ENCODE measurements at regions not wholly inside any gene's neighbourhood (a gene's known extent, or its start where the extent isn't known, plus 50 kb on each side); places are given as distances from the start of the nearest gene placed in this dataset.
"Not testable (repeated sequence)": the region's sequence is repeated elsewhere in the genome, so short reads cannot be mapped to it uniquely, and the experiment has no call there.

DNA sequence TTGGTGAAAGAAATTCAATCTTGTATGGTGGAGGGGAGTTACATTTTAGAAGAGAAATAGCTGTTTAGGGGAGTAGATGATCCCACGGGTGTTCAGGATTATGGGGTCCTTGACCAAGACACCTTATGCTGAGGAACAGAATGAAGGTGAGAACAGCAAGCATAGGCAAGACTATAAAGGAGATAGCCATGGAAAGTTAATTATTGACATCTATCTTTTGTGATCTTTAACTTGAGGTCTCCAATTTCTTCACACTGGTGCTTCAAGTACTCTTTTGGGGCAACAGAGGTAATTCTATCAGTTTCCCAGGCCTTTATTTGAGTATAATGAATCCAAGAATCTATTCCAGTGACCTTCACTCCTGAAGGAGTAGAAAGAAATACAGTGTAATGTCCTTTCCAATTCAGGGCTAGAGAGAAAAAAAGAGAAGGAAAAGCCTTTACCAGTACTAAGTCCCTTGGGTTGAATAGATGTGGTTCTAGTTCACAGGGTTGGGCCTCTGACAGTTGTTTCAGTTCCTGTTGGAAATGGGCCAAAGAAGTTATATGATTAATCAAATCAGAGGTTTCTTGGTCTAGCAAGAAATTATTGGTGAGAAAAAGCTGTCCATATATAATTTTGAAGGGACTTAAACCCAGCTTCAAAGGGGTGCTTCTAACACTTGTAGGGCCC lies 2104.1 kb upstream of the ACO1 start:
- DNase-seq, result no peak

DNA sequence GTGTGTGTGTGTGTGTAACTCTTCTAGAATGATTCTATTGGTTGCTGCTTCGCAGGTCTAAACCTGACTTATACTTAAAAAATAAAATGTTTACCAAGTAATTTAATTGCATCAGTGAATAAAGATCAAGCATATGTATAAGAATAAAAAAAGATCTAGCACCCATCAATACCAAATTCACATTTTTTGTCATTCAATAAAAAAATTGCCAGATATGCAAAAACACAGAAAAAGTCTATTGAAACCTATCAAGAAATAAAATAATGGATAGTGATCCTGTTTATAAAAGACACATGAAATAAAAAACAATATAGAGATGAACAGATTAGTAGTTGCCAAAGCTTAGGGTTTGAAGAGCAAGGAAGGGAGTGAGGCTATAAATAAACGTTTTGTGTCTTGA lies 2095.0 kb upstream of the ACO1 start:
- no peak for DNase-seq

GRCh38 chr9:30292026-30292425 lies 2092.4 kb upstream of the ACO1 start:
- DNase-seq, result not testable (repeated sequence)

- no peak for DNase-seq
Observed at GRCh38 chr9:30293231-30293630, 2091.2 kb upstream of the ACO1 start.

GRCh38 chr9:30299126-30299780 lies 2085.2 kb upstream of the ACO1 start:
- no peak for DNase-seq

DNA sequence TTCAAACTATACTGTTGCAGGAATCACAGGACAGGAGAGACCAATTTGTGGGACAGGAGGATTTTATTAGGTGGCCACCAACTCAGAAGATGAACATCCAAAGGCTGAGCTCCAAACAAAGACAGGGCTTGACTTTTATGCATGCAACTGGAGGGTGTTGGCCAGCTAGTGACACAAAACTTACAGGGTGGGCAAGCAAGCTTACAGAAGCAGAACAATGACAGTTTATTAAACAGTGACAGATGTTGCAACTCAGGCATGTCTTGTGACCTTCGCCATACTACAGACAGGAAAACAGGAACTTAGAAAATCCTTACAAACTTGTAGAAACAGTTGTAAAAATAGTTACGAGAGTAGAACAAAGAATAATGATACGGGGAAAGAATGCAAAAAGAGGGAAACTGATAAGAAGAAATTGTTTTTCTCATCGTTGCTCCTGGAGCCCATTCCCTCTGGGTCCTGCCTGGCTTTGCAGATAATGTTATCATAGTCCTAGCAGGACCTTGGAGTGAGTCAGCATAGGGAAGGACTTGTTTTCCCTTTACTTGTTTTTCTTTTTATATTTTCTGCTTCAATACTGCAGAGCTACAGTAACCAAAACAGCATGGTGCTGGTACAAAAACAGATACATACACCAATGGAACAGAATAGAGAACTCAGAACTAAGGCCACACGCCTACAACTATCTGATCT lies 2083.0 kb upstream of the ACO1 start:
- no peak for DNase-seq

DNA sequence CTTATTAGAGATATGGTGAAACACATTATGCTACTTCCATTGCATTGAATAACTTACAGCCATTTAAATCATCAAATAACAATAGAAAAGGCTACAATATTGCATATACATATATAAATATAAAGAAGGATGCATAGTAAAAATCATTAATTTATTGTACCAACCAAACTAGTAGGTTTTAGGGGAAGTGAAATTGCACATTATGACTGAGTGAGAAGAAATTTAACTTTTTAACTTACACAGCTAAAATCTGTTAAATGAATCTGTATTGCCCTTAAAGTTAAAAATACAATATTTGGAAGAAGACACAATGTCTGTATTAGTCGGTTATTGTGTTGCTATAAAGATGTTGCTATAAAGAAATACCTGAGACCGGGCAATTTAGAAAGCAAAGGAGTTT lies 2073.7 kb upstream of the ACO1 start:
- no peak for DNase-seq

- no peak for DNase-seq
Observed at GRCh38 chr9:30329431-30329830, 2055.0 kb upstream of the ACO1 start.

DNA sequence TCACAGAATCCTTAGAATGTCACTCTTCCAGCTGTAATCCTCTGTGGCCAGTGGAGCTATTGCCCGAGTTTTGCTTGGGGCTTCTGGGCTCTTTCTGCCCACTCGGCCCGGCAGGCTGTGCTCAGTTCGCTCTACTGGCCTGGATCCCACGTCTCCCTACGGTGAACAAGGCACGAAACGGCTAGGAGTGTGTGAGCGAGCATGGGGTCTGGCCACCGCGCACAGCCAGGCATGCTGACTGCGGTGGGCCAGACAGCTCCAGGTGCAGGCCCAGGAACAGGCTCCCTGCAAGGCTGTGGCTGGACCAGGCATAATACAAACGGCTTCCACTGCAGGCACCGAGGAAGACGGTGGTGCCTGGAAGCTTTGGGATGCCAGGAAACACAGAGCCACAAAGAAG lies 2035.5 kb upstream of the ACO1 start:
- DNase-seq, result no peak

- DNase-seq, result no peak
Observed at GRCh38 chr9:30349526-30350513, 2034.6 kb upstream of the ACO1 start.

- DNase-seq, result no peak
Observed at GRCh38 chr9:30356221-30356620, 2028.2 kb upstream of the ACO1 start.

DNA sequence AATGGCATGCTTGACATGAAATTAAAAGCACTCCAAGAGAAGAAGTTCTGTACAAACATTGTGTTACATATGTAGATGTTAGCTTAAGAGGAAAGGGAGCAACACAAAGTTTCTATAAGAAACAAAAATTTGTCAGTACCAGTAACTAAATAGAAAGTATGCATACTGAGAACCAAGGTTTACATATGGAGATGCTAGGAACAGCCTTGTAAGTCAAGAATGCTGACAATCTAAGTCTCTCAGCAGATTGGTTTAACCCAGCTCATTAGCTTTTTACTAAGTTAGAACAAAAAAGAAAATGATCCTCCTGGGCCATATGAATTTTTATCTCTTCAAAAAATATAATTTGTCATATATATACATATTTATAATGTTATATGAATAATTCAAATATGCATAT lies 2022.1 kb upstream of the ACO1 start:
- no peak for DNase-seq

- not testable (repeated sequence) for DNase-seq
Observed at GRCh38 chr9:30366140-30366539, 2018.3 kb upstream of the ACO1 start.

GRCh38 chr9:30382271-30382670 lies 2002.2 kb upstream of the ACO1 start:
- no peak for DNase-seq

DNA sequence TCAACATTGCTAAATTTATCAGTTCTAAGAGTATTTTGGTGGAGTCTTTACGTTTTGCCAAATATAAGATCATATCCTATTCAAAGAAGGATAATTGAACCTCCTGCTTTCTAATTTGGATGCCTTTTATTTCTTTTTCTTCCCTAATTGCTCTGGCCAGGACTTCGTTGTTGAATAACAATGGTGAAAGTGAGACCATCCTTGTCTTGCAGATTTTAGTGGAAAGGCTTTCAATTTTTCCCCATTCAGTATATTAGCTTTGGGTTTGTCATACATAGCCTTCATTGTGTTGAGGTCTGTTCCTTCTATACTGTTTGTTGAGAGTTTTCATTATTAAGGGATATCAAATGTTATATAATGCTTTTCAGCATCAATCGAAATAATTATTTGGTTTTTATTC lies 1974.2 kb upstream of the ACO1 start:
- DNase-seq, result no peak

- DNase-seq, result no peak
Observed at GRCh38 chr9:30411571-30411970, 1972.9 kb upstream of the ACO1 start.

DNA sequence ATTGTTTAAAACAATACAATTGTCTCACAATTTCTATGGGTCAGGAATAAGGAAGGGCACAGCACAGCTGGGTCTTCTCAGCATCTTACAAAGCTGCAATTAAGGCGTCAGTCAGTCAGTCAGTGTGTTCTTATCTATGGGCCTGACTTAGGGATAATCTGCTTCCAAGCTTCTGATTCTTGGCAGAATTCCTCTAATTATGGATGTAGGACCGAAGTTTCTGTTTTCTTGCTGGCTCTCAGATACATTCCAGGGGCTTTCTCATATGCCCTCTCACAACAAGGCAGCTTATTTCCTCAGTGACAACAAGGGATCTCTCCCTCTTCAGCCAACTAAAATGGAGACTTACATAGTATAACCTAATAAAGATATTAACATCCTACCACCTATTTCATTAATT lies 1925.3 kb upstream of the ACO1 start:
- DNase-seq, result no peak

GRCh38 chr9:30476826-30477225 lies 1907.6 kb upstream of the ACO1 start:
- no peak for DNase-seq

DNA sequence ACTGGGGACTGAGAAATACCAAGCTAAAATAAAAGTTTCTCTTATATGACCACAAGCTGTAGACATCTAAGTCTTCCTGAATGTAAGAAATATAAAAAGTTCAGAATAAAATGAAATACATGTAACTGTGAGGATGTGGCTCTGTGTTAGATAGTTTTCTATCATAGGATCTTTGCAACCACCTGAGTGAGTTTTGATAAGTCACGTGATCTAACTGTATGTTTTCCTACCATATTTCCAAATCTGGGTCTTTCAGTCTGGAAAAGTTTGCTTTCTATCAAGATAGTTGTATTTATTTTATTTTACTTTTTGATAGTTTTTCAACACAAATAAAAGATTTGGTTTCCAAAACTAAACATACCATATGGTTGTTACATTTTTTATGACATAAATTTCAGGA lies 1905.8 kb upstream of the ACO1 start:
- no peak for DNase-seq

GRCh38 chr9:30482499-30482898 lies 1901.9 kb upstream of the ACO1 start:
- no peak for DNase-seq

GRCh38 chr9:30484690-30485089 lies 1899.8 kb upstream of the ACO1 start:
- DNase-seq, result no peak

DNA sequence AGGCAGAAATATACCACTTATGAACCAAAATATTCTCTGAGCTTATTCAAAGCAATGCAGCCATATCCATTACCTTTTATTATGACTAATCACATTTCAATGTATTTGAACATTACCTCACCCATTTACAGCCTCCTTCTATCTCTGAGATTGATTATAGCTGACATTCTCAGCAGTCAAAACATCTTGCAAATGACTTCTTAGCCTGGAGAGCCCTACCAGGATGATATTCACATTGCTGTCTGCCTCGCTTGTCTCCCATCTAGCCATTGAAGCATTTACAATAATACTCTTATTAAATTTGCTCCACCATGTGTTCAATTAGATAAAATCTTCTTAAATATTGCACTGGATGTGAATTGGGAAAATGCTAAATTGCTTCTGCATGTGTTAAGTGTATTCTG lies 1879.9 kb upstream of the ACO1 start:
- no peak for DNase-seq

DNA sequence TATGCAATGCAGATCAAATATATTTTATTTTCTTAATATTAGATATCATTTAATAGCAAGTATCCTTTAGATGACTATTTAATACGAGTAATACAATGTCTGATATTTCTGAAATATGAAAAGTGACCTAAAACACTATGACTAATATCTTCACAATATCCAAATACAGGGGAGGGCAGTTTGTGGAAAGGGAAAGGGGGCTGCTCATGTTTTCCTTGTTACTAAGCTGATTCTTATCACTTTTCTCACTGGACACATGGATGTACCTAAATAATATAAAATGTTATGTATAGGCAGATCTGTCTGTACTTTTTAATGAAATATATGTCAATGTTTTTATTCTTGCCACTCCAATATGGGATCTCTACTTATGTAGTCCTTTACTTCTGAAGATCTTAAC lies 1879.1 kb upstream of the ACO1 start:
- no peak for DNase-seq
